ENCODE measurements at regions not wholly inside any gene's neighbourhood (a gene's known extent, or its start where the extent isn't known, plus 50 kb on each side); places are given as distances from the start of the nearest gene placed in this dataset.

DNA sequence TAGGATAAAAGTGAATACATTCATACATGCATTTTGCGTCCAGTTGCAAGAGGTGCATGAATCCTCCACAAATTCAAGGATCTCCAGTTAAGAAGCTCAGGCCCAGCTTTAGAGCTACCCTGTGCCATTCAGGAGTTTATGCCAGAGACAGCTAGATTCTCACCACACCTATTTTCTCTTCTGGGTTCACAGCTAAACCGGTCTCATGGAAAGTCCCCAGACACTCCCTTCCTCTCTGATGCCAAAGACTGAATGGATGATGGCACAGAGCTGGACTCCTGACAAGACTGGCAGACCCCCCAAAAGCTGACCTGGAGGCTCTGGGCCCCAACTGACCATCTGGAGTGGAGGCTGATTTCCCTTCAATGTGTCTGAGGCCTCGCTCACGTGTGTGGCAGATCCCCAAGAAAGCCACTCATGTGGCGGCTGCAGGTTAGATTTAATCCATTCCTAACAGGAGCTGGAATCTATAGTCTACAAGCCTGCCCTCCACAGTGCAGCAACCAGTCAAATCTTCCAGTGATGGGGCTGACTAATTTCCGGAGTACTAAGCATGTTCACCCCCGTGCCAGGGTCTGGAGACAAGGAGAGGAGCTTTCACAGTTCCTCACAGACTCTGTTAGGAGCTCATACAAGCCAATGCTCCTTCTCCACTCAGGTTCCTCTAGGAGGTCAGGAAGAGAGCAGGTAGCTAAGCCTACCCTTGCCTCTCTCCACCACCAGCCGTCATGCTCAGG is 257.1 kb downstream of the BCL11A start:
- H3K27ac ChIP-seq, result no peak overlapping the region
- H3K9me3 ChIP-seq, result no peaks in the 10 kb centered on the region
- no peaks in the 10 kb centered on the region for H3K36me3 ChIP-seq
- no peaks in the 10 kb centered on the region for H3K4me1 ChIP-seq
- no peaks in the 10 kb centered on the region for H3K27me3 ChIP-seq
- intact Hi-C loops (cut with DNase I; ENCODE audit: low total_unique reads), result no loop called here
- DNase-seq, result no peak
- TF ChIP-seq CTCF (IDR thresholded peaks at IDR 0.05), result no peak
- TF ChIP-seq POLR2A (IDR thresholded peaks at IDR 0.05), result no peak
- no peak overlapping the region for H3K4me3 ChIP-seq

DNA sequence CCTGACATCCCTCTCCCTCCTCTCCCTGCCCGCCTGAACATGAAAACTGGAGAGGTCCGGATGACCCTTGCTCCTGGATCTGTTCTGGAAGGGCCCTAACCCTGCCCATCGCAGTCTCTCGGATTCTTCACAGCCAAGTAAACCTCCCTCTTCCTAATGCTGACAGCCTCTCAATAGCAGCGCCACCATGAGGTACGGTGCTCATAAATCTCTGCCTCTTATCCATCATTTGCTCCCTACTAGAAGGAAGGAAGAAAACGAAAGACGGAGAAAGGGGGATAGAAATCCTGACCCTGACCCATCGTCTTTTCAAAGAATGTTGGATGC is 257.9 kb downstream of the BCL11A start:
- H3K36me3 ChIP-seq, result no peaks in the 10 kb centered on the region
- intact Hi-C loops (cut with DNase I; ENCODE audit: low total_unique reads), result no loop called here
- no peak overlapping the region for H3K27ac ChIP-seq
- DNase-seq, result no peak
- H3K27me3 ChIP-seq, result no peaks in the 10 kb centered on the region
- no peak overlapping the region for H3K4me3 ChIP-seq
- no peak for TF ChIP-seq CTCF (IDR thresholded peaks at IDR 0.05)
- no peaks in the 10 kb centered on the region for H3K9me3 ChIP-seq
- H3K4me1 ChIP-seq, result no peaks in the 10 kb centered on the region

DNA sequence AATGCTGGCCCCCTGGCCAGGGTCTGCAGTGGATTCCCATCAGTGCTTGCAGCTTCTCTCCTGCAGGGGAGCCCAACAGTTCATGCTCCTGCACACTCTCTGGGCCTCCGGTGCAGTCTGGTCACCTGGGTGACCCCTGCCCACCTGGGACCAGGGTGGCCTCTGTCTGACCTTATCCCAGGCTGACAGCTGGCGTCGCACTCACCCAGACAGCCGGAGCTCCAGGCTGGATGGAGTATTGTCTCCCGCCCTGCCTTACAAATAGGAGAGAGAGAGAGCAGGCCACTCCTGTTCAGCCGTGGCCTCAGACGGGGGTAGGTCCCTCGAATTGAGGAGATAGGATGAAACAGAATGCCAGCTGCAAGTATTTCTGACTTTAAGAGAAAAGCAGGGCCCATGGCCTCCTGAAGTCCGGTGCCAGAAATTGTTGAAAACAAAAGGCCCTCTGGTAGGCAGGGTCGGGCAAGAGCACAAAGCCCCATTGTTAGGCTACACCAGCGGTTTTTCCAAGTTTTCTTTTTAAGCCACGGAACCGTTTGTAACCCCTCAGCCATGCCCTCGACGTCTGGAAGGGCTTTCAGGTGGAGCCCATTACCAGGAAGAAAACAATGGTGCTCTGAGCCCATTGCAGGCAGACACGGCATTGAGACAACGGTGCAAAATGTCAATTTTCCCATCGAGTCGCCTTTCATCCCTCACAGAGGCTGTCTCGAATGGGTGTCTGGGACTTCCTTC is 258.4 kb downstream of the BCL11A start:
- DNase-seq, result no peak
- Histone ChIP-seq H3K27ac (no peak overlapping the region), H3K36me3 (no peaks in the 10 kb centered on the region), H3K4me1 (no peaks in the 10 kb centered on the region), H3K27me3 (no peaks in the 10 kb centered on the region), H3K4me3 (no peak overlapping the region), H3K9me3 (no peaks in the 10 kb centered on the region)
- intact Hi-C loops (cut with DNase I; ENCODE audit: low total_unique reads), result no loop called here
- TF ChIP-seq CTCF (IDR thresholded peaks at IDR 0.05) (no peak), POLR2A (IDR thresholded peaks at IDR 0.05) (no peak)

DNA sequence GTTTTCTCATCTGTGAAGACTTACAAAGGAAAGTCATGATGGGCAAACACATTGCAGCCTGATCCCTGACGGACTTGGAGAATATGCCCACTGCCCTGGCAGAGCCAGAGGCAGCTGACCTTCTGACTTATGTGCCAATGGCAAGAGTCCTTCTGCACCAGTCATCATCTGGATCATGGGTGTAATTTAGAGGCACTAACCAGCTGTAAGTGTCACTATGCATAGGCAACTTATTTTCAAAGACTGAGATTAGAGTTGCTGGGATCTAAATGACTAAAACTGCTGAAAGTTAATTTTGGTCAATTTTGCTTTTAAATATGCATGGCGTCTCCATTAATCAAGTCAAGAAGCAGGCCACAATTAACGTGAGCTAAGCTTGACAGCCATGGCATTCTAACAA is 261.2 kb downstream of the BCL11A start:
- H3K36me3 ChIP-seq, result no peaks in the 10 kb centered on the region
- H3K4me3 ChIP-seq, result no peak overlapping the region
- intact Hi-C loops (cut with DNase I; ENCODE audit: low total_unique reads), result no loop called here
- no peak for TF ChIP-seq CTCF (IDR thresholded peaks at IDR 0.05)
- no peak for TF ChIP-seq POLR2A (IDR thresholded peaks at IDR 0.05)
- H3K9me3 ChIP-seq, result no peaks in the 10 kb centered on the region
- no peak overlapping the region for H3K27ac ChIP-seq
- H3K4me1 ChIP-seq, result no peaks in the 10 kb centered on the region
- DNase-seq, result no peak
- no peaks in the 10 kb centered on the region for H3K27me3 ChIP-seq

GRCh38 chr2:60290509-60290908 is 262.9 kb downstream of the BCL11A start:
- TF ChIP-seq POLR2A (IDR thresholded peaks at IDR 0.05) (no peak), CTCF (IDR thresholded peaks at IDR 0.05) (no peak)
- no peak overlapping the region for H3K27ac ChIP-seq
- no peaks in the 10 kb centered on the region for H3K9me3 ChIP-seq
- no peaks in the 10 kb centered on the region for H3K27me3 ChIP-seq
- intact Hi-C loops (cut with DNase I; ENCODE audit: low total_unique reads), result no loop called here
- no peaks in the 10 kb centered on the region for H3K36me3 ChIP-seq
- H3K4me1 ChIP-seq, result no peaks in the 10 kb centered on the region
- no peak for DNase-seq
- H3K4me3 ChIP-seq, result no peak overlapping the region
